GM19023 (cell line): ENCODE measurements at regions not wholly inside any gene's neighbourhood (a gene's known extent, or its start where the extent isn't known, plus 50 kb on each side); places are given as distances from the start of the nearest gene placed in this dataset.

Experiments
- ATAC-seq: cut with Tn5 transposase; IDR thresholded peaks from one replicate; pipeline ENCODE4 v1.9.1; 2021; ENCODE audit warnings: mild to moderate bottlenecking, moderate library complexity; ENCODE audit not compliant: unreplicated experiment

DNA sequence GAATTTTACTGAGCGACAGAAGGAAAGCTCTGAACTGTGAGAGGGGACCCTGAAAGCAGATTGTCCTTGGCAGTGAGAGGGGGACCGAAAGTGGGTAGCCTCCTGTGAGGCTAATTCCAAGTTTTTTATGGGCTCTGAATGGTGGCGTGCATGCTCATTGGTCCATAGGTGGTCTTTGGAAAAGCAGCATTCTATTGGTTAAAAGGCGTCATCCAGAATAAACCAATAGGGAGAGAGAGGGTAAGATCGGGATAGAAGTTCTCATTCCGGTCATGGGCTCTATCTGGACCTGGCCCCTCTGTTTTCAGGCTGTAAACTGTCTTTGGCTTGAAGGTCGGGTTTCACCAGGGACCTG lies 539.8 kb upstream of the PCDH9 start:
- ATAC-seq, result no peak

DNA sequence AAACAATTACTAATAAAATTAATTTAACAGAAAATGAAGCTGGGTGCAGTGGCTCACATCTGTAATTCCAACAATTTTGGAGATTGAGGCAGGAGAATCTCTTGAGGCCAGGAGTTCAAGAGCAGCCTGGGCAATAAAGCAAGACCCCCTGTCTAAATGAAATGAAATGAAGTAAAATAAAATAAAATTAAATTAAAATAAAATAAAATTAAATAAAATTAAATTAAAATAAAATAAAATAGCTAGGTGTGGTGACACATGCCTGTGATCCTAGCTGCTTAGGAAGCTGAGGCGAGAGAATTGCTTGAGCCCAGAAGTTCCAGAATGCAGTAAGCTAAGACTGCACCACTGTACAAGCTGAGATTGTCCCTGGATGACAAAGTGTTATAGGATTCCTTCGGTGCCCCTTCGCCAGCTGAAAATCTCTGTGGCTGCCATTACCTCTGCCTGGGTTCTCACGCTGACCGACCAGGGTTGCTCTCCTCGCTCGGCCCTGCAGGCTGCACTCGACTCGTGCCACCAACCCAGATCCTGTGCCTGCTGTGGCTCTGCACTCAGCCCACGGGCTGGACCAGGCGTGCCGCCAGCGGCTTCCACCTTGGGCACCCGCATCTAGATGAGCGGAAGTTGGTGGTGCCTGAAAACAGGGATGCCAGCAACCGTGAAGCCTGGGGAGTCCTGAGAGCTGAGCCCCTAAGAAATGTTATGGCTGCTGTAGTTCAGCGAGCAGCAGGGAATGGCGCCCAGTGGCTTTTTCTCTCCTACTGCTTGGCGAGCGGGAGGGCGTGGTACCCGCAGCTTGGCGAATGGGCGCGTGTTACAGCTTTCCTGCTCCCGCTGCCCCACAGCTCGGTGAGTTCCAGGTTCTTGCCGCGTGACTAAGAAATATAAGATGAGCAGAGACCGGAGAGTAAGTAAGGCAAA lies 539.2 kb upstream of the PCDH9 start:
- ATAC-seq, result no peak

DNA sequence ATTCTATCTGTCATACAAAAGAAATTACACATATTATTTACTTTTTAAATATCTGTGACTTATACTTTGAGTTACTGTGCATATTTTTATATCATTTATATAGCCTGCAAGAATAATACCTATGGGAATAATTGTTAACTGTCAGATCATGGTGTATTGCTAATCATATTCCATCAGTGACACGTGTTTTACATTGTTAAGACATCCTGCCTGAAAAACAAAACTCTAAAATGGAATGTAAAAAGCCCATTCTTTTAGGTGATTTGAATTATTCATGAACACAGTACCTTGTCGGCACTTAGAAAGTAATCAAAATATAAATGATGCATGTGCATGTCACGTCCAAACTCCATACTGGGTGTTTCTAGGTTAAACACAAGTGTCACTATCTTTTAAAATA lies 533.8 kb upstream of the PCDH9 start:
- ATAC-seq, result no peak

DNA sequence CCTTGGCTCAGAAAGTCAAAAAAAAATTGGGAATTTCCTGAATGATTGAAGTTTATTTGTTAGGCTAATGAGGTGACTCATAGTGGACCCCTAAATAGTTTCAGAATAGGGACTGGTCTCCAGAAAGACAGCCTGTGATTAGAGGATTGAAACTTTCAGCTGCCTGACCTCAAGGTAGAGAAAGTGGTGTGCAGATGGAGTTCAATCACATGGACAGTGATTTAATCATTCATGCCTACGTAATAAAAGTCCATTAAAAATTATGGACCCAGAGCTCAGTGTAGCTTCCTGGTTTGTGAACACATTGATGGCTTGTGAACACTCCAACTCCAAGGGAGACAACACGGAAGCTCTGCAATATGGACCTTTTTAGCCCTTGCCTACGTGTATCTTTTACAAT lies 533.2 kb upstream of the PCDH9 start:
- ATAC-seq, result no peak

DNA sequence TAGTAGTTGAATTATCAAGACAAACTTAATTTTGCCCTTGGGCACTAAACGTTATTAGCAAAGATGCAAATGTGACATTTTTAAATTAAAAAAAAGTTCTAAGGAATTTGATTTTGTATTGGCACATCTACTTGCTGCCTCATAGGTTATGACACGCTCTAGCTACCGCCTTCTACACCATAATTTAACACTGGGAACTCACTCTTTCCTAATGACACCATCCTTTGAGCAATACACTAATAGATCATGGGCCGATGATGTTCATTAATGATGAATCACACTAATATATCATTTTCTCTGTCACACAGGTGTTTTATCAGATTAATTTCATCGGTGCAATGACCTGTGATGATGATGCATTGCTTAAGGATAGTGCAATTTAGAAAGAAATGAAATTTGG lies 528.8 kb upstream of the PCDH9 start:
- ATAC-seq, result no peak

DNA sequence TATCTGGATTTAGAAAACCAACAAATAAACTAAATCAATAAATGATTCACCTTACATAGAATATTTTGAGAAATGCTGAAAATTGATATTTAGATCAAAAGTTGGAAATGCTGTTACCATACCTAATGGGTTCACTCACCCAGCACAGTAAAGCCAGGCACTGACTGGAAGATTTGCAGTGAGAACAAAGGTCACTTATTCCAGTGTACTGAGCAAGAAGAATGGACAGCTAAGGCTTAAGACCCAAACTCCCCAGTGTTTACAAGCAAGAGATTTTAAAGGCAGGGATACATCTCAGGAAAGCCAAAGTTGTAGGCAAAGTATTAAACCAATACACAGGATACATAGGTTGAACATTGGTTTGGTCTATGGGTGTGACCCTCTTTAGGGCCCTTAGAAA lies 523.9 kb upstream of the PCDH9 start:
- ATAC-seq, result no peak

DNA sequence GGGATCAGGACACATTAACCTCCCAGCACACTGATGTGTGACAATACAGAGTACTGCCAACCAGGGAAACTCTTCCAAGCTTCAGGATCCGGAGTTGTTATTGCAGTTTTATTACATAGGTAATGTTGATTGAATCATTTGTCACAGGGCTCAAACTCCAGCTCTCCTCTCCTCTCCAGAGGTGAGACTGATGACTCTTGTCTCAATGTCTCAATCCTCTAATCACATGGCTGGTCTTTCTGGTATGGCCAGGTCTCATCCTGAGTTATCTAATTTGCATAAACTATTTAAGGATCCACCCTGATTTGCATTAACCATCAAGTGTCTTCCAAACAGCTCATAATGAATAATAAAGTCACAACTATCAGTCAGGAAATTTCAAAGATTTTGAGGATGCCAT lies 522.6 kb upstream of the PCDH9 start:
- no peak for ATAC-seq

DNA sequence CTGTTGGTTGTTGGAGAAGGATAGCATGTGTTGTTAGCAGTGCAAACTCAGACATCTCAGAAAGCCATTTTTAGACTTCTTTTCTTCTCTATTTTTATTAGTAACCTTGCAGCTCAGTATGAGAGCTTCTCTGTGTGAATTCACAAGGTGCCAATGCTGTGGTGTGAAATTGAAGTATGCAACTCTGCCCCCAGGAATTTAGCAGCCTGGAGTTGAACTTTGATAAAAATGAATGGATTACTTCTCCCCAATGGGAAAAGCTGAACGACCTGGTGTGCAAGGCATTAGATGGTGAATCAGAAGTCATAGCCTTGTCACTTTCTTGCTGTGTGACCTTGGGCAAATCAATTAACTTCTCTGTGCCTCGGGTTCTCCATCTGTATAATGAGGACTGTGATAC lies 512.3 kb upstream of the PCDH9 start:
- ATAC-seq, result no peak

DNA sequence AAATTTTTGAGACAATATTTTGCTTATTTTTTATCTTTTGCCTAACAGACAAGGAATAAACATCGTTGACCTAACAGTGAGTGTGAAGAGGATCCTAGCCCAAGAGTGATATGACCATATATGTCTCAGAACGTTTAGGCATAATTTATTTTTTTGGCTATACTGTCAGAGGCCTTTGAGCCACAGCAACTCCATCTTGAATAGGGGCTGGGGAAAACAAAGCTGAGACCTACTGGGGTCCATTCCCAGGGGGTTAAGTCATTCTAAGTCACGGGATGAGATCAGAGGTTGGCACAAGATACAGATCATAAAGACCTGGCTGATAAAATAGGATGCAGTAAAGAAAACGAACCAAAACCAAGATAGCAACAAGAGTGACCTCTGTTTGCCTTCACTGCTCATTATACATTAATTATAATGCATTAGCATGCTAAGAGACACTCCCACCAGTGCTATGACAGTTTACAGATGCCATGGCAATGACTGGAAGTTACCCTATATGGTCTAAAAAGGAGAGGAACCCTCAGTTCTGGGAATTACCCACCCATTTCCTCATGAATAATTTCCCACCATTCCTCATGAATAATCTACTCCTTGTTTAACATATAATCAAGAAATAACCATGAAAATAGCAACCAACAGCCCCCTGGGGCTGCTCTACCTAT lies 510.9 kb upstream of the PCDH9 start:
- no peak for ATAC-seq

DNA sequence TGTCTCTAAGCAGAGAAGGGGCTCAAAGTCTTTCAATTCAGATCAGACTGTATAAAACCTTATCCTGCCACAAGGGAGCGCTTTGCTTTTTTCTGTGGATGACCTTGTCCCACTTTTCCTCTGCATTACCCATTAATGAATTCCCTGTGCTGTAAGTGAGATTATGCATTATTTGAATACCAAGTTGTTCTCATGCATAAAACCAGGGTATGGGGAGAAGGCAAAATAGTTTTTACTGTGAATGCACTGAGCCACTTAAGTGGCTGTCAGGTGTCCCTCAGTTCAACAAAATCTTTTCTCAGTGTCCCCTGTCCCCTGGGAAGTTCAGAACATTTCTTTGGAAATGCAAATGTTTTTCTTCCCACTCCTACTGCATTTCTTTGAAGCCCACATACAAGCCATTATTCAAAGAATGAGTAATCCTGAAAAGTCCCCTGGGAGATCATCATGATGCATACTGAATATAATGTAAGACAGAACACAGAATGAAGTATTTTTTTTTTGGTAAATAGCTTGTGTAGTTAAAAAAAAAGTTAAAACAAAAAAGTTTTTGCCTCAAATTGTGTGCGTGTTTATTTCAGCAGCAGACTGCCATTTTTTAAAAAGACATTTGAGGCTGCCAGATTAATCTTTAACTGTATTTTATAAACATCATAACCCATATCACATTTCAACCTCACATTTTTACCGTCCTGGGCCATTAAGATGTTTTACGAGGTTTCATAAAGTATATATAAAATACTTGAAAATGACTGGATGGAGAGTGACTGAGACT lies 506.7 kb upstream of the PCDH9 start:
- no peak for ATAC-seq

DNA sequence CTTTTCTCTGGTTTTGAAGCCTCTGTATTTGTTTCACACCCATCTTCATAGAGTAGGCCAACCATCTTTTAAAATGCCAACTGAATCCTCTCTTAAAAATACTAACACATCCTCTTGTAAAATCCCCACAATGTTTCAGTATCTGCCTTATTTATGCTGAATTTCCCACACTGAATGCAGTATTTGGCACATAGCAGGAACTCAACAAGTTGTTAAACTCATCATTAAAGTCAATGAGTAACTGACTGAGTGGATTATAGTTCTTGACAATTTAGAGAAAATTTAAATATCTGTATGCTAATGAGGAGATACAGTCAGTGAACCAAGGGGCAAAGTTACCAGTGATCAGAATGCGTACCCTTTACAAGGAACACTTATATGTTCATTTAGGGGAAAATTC lies 505.5 kb upstream of the PCDH9 start:
- ATAC-seq, result no peak

DNA sequence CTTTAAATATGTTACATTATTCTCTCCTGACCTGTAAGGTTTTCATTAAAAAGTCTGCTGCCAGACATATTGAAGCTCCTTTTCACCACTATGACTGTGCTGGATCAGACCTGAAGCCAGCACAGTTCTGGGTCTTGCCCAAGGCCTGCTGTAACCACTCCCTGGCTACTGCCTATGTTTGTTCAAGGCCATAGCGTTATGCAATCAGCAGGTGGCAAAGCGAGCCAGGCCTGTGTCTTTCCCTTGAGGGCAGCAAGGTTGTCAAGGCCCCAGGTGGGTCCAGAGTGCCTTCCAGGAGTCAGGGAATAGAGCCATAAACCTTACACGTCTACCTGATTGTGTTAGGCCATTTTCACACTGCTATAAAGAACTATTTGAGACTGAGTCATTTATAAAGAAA lies 496.8 kb upstream of the PCDH9 start:
- no peak for ATAC-seq

DNA sequence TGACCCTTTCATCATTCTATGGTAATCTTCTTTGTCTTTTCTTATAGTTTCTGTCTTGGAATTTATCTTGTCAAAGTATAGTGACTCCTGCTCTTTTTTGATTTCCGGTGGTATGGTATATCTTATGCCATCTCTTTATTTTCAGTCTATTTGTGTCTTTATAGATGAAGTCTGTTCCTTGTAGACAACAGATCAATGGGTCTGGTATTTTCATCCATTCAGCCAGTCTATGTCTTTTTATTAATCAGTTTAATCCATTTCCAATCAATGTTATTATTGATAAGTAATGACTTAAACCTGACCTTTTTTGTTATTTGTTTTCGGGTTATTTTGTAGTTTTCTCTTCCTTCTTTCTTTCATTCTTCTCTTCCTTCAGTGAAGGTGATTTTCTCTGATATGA lies 495.9 kb upstream of the PCDH9 start:
- ATAC-seq, result no peak

DNA sequence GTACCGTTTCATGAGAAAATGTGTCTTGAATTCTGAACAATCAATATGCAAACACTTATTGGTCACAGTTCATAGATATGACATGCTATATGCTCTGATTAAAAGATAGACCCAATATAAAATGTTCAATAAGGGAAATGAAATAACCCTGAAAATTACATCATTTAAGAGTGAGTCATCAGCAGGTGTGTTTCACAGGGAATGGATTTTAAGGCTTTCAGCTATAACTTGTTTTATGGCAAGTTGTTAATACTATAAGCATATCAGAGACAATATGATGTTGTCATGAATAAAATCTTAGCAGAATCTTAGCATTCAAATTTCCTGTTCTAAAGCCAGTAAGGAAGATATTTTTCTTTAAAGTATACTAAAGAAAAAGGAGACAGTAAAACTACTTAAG lies 483.4 kb upstream of the PCDH9 start:
- ATAC-seq, result no peak

DNA sequence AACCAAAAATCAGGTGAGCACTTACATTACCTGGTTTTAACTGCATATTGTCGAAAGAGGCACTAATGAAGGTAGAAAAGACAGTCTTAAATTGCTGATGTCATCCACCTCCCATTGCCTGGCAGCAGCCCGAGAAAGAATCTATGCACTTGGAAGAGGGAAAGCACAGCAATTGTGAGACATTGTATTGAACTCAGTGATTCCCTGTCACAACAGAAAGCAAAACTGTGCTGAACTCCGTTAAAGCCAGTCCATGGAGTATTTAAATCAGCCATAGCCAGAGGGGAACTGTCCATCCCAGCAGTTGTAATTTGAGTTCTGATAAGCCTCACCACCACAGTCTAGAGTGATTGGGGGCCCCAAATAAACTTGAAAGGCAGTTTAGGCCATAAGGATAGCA lies 466.6 kb upstream of the PCDH9 start:
- ATAC-seq, result no peak

DNA sequence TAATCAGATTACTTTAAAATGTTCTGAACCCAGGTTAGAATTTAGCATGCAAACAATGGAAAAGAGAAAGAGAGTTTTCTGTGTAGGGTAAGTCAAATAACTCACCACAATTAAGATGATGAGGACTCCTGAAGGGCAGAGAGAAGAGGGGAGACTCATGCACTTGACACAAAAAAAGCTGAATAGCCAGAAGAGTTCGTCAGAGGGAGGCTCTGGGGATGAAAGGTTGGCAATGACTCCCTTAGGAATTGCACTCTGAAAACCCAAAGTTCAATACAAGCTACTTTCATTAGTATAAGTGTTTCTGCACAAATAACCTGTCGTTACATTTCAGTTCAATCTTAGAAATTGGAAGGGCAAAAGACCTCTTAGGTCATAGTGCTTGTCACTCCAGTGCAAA lies 434.4 kb upstream of the PCDH9 start:
- ATAC-seq, result no peak

DNA sequence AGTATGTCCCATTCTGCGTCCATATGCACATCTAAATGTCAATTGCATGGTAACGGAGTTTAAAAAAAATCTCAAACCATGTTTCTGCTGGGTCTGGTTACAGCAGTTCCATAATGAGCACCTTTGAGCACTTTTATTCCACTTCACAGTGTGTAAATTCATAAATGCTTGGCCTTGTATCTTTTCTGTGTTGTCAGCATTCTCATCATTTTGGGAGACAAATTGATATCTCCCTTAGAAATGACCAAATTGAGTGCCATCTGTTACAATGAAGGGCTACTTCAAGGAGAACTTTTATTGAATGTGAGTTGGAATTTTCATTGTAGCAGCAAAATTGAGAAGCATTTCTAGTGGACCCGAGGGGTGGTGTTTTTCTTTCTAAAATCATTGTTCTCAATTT lies 432.9 kb upstream of the PCDH9 start:
- ATAC-seq, result no peak

DNA sequence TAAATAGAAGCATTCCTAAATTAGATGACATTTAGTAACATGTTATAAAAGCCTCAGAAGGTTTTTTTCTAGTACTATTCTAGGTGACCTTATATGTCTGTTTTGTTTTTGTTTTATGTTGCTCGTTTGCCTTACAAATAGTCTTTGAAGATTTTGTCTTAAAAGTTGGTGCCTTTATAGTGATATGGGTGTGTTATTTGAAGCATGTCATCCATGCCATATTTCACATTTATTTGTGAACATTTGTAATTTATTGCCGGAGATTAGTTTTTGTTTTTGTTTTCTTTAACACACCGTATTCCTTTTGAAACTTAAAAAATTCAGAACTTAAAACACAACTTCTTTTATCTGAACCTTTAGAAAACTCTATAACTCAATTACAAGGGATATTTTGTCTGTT lies 422.8 kb upstream of the PCDH9 start:
- ATAC-seq, result no peak

DNA sequence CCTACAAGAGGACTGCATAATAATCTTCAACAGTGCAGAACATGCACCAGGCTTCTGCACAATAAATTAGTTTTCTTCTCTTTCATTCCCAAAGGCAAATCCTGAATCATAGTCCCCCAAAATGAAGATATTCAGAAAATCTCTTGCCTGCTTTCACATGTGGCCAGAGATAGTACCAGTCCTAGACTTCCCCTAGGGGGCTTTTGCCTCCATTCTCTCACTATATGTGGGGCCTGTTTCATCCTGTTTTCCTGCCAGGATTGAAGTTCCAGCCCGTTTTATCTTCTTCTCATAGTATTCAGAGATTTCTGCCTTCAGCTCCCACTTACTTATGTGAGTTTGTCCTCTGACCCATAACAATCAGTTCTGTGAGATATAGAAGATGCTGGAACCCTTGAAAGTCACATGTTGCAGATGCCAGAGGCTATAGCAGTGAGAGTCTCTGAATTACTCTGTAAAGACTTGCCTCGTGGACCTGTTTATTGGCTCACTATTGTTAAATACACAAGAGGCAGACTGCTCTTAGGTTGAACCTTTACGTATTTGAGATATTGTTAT lies 421.9 kb upstream of the PCDH9 start:
- ATAC-seq, result no peak

DNA sequence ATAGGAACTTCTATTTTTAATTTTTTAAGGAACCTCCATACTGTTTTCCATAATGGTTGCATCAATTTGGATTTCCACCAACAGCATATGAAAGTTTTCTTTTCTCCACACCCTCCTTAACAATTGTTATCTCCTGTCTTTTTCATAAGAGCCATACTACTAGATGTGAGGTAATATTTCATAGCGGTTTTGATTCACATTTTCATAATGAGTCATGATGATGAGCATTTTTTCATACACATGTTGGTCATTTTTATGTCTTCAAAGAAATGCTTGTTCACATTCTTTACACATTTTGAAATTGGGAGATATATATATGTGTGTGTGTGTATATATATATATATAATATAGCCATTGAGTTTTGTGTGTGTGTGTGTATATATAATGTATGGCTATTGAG lies 420.3 kb upstream of the PCDH9 start:
- no peak for ATAC-seq

DNA sequence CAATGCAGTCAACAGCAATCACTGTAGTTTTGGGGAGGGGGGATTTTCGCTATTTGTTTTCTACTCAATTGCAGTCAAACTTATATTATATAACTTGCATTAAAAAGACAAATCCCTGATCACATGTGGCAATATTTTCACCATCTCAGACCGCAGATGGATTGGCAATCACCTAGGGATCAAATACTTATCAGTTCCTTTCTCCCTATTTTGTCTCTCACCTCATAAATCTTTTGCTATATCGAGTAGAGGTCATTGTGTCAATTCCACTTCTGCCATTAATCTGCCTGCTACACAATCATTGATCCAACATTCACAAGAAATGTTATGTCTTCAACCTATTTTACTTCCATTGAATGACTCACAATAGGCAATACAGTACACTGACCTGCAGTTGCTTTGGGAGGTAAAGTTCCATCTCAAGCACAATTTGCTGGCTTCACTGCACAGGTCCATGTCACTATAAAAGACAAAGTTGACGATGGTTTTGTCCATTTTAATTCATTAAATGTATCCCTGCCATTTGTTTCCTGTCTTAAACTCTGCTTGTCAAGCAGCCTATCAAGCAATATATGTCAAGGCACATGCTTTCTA lies 415.8 kb upstream of the PCDH9 start:
- ATAC-seq, result no peak
